SJSA1 (cell line): ENCODE measurements at regions not wholly inside any gene's neighbourhood (a gene's known extent, or its start where the extent isn't known, plus 50 kb on each side); places are given as distances from the start of the nearest gene placed in this dataset.

ENCODE experiments used
- DNase-seq, 2 experiments: peaks; one replicate each; pipeline ENCODE4 v3.0.0-alpha.2; 2015 to 2020; ENCODE audit warnings: low spot score in 2 of 2, low read depth in 1 of 2
- H3K27ac ChIP-seq: fragments of 250-450 bp; sonication (Bioruptor Pico); 2 replicates; pipeline ENCODE4 v1.5.1; 2020; ENCODE audit warnings: mild to moderate bottlenecking, moderate library complexity
- H3K27me3 ChIP-seq: fragments of 250-450 bp; sonication (Bioruptor Pico); replicated peaks from 2 replicates; pipeline ENCODE4 v1.5.1; 2020; ENCODE audit warnings: mild to moderate bottlenecking, moderate library complexity
- H3K36me3 ChIP-seq: fragments of 250-450 bp; sonication (Bioruptor Pico); 2 replicates; pipeline ENCODE4 v1.5.1; 2020; ENCODE audit warnings: mild to moderate bottlenecking
- H3K4me1 ChIP-seq: fragments of 250-450 bp; sonication (Bioruptor Pico); replicated peaks from 2 replicates; pipeline ENCODE4 v1.6.1; 2021; ENCODE audit warnings: mild to moderate bottlenecking
- H3K4me3 ChIP-seq: fragments of 250-450 bp; sonication (Bioruptor Pico); 2 replicates; pipeline ENCODE4 v1.5.1; 2020; ENCODE audit warnings: mild to moderate bottlenecking
- H3K9me3 ChIP-seq: fragments of 250-450 bp; sonication (Bioruptor Pico); replicated peaks from 2 replicates; pipeline ENCODE4 v1.5.1; 2020; ENCODE audit warnings: mild to moderate bottlenecking

- H3K4me3 ChIP-seq: no peak overlapping the region
- no peaks in the 10 kb centered on the region for H3K27me3 ChIP-seq
- no peak overlapping the region for H3K27ac ChIP-seq
- no peak for DNase-seq
- H3K4me1 ChIP-seq: no peaks in the 10 kb centered on the region
- H3K9me3 ChIP-seq: no peaks in the 10 kb centered on the region
- H3K36me3 ChIP-seq: no peaks in the 10 kb centered on the region
Observed at GRCh38 chr1:218112862-218113261, 172.2 kb upstream of the RRP15 start.

- Histone ChIP-seq H3K4me1 (no peaks in the 10 kb centered on the region), H3K27ac (no peak overlapping the region), H3K4me3 (no peak overlapping the region), H3K36me3 (no peaks in the 10 kb centered on the region), H3K9me3 (no peaks in the 10 kb centered on the region), H3K27me3 (0 out of 2 replicates have a peak, but pooled peaks cover 4% of the 10 kb centered on the region)
- DNase-seq: no peak
Observed at GRCh38 chr1:218123968-218124367, 161.1 kb upstream of the RRP15 start.

GRCh38 chr1:218135371-218135770, 149.7 kb upstream of the RRP15 start:
- no peak overlapping the region for H3K4me3 ChIP-seq
- DNase-seq: no peak
- H3K36me3 ChIP-seq: no peaks in the 10 kb centered on the region
- H3K4me1 ChIP-seq: no peaks in the 10 kb centered on the region
- no peaks in the 10 kb centered on the region for H3K9me3 ChIP-seq
- H3K27me3 ChIP-seq: 0 out of 2 replicates have a peak, but pooled peaks cover under 1% of the 10 kb centered on the region
- no peak overlapping the region for H3K27ac ChIP-seq

GRCh38 chr1:218139761-218140160, 145.3 kb upstream of the RRP15 start:
- DNase-seq: no peak
- Histone ChIP-seq H3K4me1 (no peaks in the 10 kb centered on the region), H3K36me3 (no peaks in the 10 kb centered on the region), H3K27ac (no peak overlapping the region), H3K9me3 (no peaks in the 10 kb centered on the region), H3K4me3 (no peak overlapping the region), H3K27me3 (0 out of 2 replicates have a peak, but pooled peaks cover 2% of the 10 kb centered on the region)

- Histone ChIP-seq H3K9me3 (no peaks in the 10 kb centered on the region), H3K36me3 (no peaks in the 10 kb centered on the region), H3K27ac (no peak overlapping the region), H3K4me3 (no peak overlapping the region), H3K27me3 (peaks cover 32% of the 10 kb centered on the region), H3K4me1 (no peaks in the 10 kb centered on the region)
- no peak for DNase-seq
Observed at GRCh38 chr1:218156595-218156994, 128.5 kb upstream of the RRP15 start.

GRCh38 chr1:218163371-218163770, 121.7 kb upstream of the RRP15 start:
- H3K4me1 ChIP-seq: peaks cover 14% of the 10 kb centered on the region
- no peaks in the 10 kb centered on the region for H3K9me3 ChIP-seq
- no peak overlapping the region for H3K27ac ChIP-seq
- no peak for DNase-seq
- no peak overlapping the region for H3K4me3 ChIP-seq
- H3K36me3 ChIP-seq: no peaks in the 10 kb centered on the region
- H3K27me3 ChIP-seq: peaks cover 86% of the 10 kb centered on the region

GRCh38 chr1:218164111-218164929, 120.8 kb upstream of the RRP15 start:
- no peaks in the 10 kb centered on the region for H3K9me3 ChIP-seq
- H3K27ac ChIP-seq: no peak overlapping the region
- H3K36me3 ChIP-seq: no peaks in the 10 kb centered on the region
- peaks cover 14% of the 10 kb centered on the region for H3K4me1 ChIP-seq
- H3K4me3 ChIP-seq: peak overlapping the region; percentile 33
- peak; percentile 44 for DNase-seq
- H3K27me3 ChIP-seq: peaks cover 81% of the 10 kb centered on the region

- DNase-seq: no peak
- peaks cover 80% of the 10 kb centered on the region for H3K27me3 ChIP-seq
- peak overlapping the region; percentile 33 for H3K4me3 ChIP-seq
- peaks cover 14% of the 10 kb centered on the region for H3K4me1 ChIP-seq
- no peak overlapping the region for H3K27ac ChIP-seq
- no peaks in the 10 kb centered on the region for H3K9me3 ChIP-seq
- H3K36me3 ChIP-seq: no peaks in the 10 kb centered on the region
Observed at GRCh38 chr1:218164930-218165700, 120.0 kb upstream of the RRP15 start.

- no peak overlapping the region for H3K27ac ChIP-seq
- no peaks in the 10 kb centered on the region for H3K36me3 ChIP-seq
- peak in 1 of 2 experiments; percentile 24 for DNase-seq
- peaks cover 85% of the 10 kb centered on the region for H3K27me3 ChIP-seq
- peak overlapping the region; percentile 33 for H3K4me3 ChIP-seq
- peaks cover 14% of the 10 kb centered on the region for H3K4me1 ChIP-seq
- H3K9me3 ChIP-seq: no peaks in the 10 kb centered on the region
Observed at GRCh38 chr1:218165701-218166114, 119.4 kb upstream of the RRP15 start.

- Histone ChIP-seq H3K4me1 (peaks cover 14% of the 10 kb centered on the region), H3K4me3 (no peak overlapping the region), H3K36me3 (no peaks in the 10 kb centered on the region), H3K9me3 (no peaks in the 10 kb centered on the region), H3K27me3 (peaks cover 87% of the 10 kb centered on the region), H3K27ac (no peak overlapping the region)
- no peak for DNase-seq
Observed at GRCh38 chr1:218166268-218166945, 118.7 kb upstream of the RRP15 start.

GRCh38 chr1:218171302-218171893, 113.7 kb upstream of the RRP15 start:
- Histone ChIP-seq H3K27ac (no peak overlapping the region), H3K4me3 (no peak overlapping the region), H3K4me1 (no peaks in the 10 kb centered on the region), H3K36me3 (no peaks in the 10 kb centered on the region), H3K27me3 (peaks cover 57% of the 10 kb centered on the region), H3K9me3 (no peaks in the 10 kb centered on the region)
- peak in 1 of 2 experiments; percentile 13 for DNase-seq

- no peaks in the 10 kb centered on the region for H3K36me3 ChIP-seq
- no peak overlapping the region for H3K27ac ChIP-seq
- H3K4me3 ChIP-seq: no peak overlapping the region
- no peaks in the 10 kb centered on the region for H3K4me1 ChIP-seq
- DNase-seq: no peak
- no peaks in the 10 kb centered on the region for H3K9me3 ChIP-seq
- H3K27me3 ChIP-seq: no peaks in the 10 kb centered on the region
Observed at GRCh38 chr1:218182455-218182854, 102.6 kb upstream of the RRP15 start.

GRCh38 chr1:218200979-218201378, 84.1 kb upstream of the RRP15 start:
- Histone ChIP-seq H3K36me3 (no peaks in the 10 kb centered on the region), H3K27me3 (peaks cover 11% of the 10 kb centered on the region), H3K4me1 (no peaks in the 10 kb centered on the region), H3K27ac (no peak overlapping the region), H3K9me3 (no peaks in the 10 kb centered on the region), H3K4me3 (no peak overlapping the region)
- DNase-seq: no peak
